Keratinocyte (primary cell): ENCODE measurements at regions not wholly inside any gene's neighbourhood (a gene's known extent, or its start where the extent isn't known, plus 50 kb on each side); places are given as distances from the start of the nearest gene placed in this dataset.
"Not testable (repeated sequence)": the region's sequence is repeated elsewhere in the genome, so short reads cannot be mapped to it uniquely, and the experiment has no call there.

ENCODE experiments used
- EZH2 ChIP-seq: IDR thresholded peaks from one replicate; pipeline ENCODE4 v1.6.1; 2012; ENCODE audit warnings: inconsistent platforms, mild to moderate bottlenecking, low read length, moderate library complexity
- TF ChIP-seq, protein P1 (sequence below), 3 experiments: IDR thresholded peaks in 1 of 3; conservative IDR thresholded peaks in 1 of 3; optimal IDR thresholded peaks in 1 of 3; 2 replicates in 2 of 3; 3 replicates in 1 of 3; pipeline versions ENCODE3 to v1.5.1; 2011; ENCODE audit warnings: low read length in 3 of 3, mild to moderate bottlenecking in 3 of 3, moderate library complexity in 2 of 3, control low read depth in 1 of 3, inconsistent platforms in 1 of 3; ENCODE audit not compliant: insufficient read depth in 2 of 3; ENCODE audit errors: extremely low read depth in 1 of 3

DNA sequence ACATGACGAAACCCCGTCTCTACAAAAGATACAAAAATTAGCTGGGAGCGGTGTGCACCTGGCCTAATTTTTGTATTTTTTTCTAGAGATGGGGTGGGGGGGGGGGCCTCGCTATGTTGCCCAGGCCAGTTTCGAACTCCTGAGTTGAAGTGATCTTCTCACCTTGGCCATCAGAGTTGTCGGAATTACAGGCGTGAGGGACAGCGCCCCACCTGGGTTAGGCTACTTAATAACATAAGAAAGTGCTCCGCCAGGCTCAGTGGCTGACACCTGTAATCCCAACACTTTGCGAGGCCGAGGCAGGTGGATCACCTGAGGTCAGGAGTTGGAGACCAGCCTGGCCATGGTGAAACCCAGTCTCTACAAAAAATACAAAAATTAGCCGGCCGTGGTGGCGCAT lies 92.9 kb upstream of the METTL14 start:
- TF ChIP-seq, protein P1, sequence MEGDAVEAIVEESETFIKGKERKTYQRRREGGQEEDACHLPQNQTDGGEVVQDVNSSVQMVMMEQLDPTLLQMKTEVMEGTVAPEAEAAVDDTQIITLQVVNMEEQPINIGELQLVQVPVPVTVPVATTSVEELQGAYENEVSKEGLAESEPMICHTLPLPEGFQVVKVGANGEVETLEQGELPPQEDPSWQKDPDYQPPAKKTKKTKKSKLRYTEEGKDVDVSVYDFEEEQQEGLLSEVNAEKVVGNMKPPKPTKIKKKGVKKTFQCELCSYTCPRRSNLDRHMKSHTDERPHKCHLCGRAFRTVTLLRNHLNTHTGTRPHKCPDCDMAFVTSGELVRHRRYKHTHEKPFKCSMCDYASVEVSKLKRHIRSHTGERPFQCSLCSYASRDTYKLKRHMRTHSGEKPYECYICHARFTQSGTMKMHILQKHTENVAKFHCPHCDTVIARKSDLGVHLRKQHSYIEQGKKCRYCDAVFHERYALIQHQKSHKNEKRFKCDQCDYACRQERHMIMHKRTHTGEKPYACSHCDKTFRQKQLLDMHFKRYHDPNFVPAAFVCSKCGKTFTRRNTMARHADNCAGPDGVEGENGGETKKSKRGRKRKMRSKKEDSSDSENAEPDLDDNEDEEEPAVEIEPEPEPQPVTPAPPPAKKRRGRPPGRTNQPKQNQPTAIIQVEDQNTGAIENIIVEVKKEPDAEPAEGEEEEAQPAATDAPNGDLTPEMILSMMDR (optimal IDR thresholded peaks at IDR 0.05 in 1 of 3, IDR thresholded peaks at IDR 0.05 in 1 of 3, conservative IDR thresholded peaks at IDR 0.05 in 1 of 3; ENCODE audit: extremely low read depth in 1 of 3, insufficient read depth in 2 of 3, low read length in 3 of 3): not testable (repeated sequence)
- not testable (repeated sequence) for TF ChIP-seq EZH2
